GM10266 (cell line): ENCODE measurements at regions not wholly inside any gene's neighbourhood (a gene's known extent, or its start where the extent isn't known, plus 50 kb on each side); places are given as distances from the start of the nearest gene placed in this dataset.

ENCODE experiments used
- DNase-seq: peaks from one replicate; pipeline ENCODE4 v3.0.0; 2012; ENCODE audit errors: extremely low spot score
- TF ChIP-seq, protein P1 (sequence below): IDR thresholded peaks from 2 replicates; pipeline ENCODE4 v1.5.1; 2012; ENCODE audit warnings: mild to moderate bottlenecking, low read depth; ENCODE audit not compliant: control insufficient read depth, insufficient read depth; ENCODE audit errors: missing control alignments

DNA sequence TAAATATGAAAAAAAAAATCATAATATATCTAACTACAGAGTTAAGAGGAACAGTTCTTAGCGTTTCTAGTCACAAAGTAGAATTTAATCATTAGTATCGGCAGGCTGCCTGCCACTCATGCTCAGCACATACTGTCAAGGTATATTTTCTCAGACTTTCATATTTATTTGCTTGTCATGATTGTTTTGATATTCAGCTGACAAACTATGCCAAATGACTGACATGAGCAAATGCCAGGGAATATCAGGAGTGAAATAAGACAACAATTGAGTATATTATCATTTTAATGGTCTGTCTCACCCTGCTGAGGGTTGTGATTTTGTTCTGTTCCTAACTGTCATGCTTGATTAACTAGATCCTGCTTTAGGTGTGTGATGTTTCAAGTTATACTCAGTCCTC lies 395.0 kb upstream of the SPOCK3 start:
- no peak for DNase-seq
- TF ChIP-seq, protein P1, sequence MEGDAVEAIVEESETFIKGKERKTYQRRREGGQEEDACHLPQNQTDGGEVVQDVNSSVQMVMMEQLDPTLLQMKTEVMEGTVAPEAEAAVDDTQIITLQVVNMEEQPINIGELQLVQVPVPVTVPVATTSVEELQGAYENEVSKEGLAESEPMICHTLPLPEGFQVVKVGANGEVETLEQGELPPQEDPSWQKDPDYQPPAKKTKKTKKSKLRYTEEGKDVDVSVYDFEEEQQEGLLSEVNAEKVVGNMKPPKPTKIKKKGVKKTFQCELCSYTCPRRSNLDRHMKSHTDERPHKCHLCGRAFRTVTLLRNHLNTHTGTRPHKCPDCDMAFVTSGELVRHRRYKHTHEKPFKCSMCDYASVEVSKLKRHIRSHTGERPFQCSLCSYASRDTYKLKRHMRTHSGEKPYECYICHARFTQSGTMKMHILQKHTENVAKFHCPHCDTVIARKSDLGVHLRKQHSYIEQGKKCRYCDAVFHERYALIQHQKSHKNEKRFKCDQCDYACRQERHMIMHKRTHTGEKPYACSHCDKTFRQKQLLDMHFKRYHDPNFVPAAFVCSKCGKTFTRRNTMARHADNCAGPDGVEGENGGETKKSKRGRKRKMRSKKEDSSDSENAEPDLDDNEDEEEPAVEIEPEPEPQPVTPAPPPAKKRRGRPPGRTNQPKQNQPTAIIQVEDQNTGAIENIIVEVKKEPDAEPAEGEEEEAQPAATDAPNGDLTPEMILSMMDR: no peak

DNA sequence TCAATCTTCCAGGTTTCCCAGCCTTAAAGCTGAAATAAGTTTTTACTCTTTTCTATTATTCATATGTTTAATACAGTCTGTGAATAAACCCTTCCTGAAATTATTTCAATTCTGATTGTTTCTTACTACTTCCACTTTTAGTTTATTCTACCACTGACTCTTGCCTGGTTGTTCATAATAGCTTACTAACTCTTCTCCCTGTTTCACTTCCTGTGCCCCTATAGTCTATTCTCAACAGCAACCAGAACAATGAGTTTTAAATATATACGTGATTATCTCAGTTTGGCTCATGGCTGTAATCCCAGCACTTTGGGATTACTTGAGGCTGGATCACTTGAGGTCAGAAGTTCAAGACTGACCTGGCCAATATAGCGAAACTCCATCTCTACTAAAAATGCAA lies 408.0 kb upstream of the SPOCK3 start:
- DNase-seq: no peak
- TF ChIP-seq, protein P1: no peak

DNA sequence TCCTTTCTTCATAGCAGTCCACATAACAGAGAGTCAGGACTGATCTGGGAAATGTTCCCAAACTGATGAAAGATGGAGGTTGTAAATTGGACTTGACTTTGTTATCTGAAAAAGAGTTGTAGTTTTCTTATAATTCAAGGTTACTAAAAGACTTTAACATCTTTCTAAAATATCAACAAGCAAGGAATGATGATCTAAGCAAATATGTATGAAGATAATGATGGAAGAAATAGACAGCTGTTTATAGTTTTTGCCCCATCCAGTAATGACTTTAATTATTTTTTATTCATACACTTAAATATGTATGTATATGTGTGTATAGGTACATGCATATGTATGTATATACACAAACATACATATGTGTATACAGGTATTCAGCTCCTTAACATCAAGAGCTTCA lies 411.1 kb upstream of the SPOCK3 start:
- no peak for DNase-seq
- TF ChIP-seq, protein P1: no peak

DNA sequence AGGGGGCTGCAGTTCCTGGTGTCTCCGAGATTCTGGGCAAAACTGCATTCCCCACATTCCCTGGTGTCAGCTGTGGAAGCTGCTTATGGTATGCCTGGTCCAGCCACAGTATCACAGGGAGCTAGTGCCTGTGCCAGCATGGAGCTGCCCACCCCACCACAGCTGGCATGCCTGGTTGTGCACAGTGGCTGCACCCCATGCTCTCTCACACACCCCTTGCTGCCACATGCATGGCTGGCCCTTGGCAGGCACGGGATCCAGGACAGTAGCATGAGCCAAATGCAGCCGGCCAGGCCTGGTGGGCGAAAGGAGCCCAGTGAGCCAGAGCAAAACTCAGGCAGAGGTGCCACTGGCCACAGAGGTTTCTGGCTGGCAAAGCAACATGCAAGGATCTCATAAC lies 418.0 kb upstream of the SPOCK3 start:
- DNase-seq: no peak
- TF ChIP-seq, protein P1: no peak

DNA sequence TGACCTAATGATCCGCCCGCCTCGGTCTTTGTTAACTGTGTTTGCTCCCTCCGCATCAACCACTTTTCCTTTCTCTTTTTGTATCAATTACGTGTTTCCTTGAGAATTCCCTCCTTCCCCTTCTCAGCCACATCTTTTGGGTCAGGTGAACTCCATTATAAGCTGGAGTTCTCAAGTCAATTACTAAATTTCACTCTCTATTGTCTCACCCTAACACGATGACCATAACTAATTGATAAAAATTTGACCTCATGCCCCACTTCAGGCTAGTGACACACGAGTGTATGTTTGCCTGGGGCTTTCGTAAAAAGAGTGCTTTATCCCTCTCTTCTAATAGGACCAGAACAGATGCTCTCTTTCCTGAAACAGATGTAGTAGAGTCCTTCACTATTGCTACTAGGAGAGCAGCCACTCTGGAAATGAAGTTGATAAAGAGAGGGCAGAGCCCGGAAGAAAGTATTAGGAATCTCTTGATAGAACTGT lies 403.6 kb upstream of the ANXA10 start:
- DNase-seq: no peak
- TF ChIP-seq, protein P1: no peak

DNA sequence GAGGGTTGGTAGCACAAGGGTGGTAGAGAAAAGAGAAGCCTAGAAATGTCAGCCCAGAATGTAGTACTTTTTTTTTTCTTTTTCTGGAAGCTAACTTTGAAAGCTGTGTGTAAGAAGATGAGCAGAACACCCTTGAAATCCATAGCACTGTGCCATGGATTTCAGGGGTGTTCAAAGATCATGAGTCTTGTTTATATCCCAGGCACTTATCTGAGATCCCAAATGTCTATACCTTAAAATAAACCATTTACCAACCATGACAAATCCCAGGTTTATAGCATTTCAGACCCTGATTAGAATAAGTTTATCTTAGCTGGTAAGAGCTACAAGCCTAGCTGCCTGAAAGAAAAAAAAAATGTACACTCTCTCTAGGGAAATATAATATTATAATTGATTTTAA lies 389.9 kb upstream of the ANXA10 start:
- DNase-seq: no peak
- TF ChIP-seq, protein P1: no peak

DNA sequence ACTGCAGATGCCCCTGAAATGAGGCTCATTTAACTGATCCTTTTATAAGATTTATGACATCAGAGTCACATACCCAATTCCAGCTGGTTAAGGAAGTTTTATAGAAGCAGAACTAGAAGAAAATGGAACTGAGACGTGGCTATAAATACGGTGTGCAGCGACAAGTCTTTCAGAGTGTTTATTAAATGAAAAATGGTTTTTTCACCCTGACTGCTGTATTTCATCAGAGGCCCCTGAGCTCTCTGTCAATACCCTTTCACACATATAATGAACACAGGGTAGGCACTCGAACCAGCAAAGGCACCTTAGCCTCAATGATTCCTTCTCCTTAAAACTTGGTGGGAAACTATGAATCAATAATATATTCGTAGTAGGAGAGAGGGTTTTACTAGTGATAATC lies 380.8 kb upstream of the ANXA10 start:
- DNase-seq: no peak
- TF ChIP-seq, protein P1: no peak
